Bone marrow (tissue), 2 donors: ENCODE measurements at regions not wholly inside any gene's neighbourhood (a gene's known extent, or its start where the extent isn't known, plus 50 kb on each side); places are given as distances from the start of the nearest gene placed in this dataset.
"Not testable (repeated sequence)": the region's sequence is repeated elsewhere in the genome, so short reads cannot be mapped to it uniquely, and the experiment has no call there.

Experiments used
- DNase-seq, 2 donors: peaks; one replicate each; lab custom pipeline; 2025; lab: John Stamatoyannopoulos, UW

- no peak for DNase-seq
Measured at GRCh38 chr2:182477774-182478173, 50.9 kb upstream of the PDE1A start.

DNA sequence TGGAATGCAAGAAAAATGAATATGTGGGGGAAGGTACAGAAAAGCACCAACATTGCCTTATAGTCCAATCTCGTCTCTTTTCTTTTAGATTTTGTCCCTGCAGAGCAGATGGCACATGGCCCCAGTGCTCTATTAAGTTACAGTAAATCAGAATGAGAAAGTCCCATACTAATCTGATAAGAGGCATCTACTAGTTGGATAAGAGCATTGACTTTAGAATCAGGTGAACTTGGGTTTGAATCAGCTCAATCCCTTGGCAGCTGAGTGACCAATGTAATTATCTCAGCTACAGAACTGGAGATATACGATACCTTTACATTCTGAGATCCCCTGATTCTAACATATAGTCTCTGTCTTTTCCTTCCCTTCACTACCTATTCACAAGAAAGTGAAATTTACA is 54.8 kb upstream of the PDE1A start:
- no peak for DNase-seq

- DNase-seq: no peak
Measured at GRCh38 chr2:182482511-182482910, 55.7 kb upstream of the PDE1A start.

- no peak for DNase-seq
Measured at GRCh38 chr2:182496596-182496995, 69.8 kb upstream of the PDE1A start.

GRCh38 chr2:182499706-182500470 is 73.1 kb upstream of the PDE1A start:
- no peak for DNase-seq

GRCh38 chr2:182503886-182504285 is 77.0 kb upstream of the PDE1A start:
- no peak for DNase-seq

DNA sequence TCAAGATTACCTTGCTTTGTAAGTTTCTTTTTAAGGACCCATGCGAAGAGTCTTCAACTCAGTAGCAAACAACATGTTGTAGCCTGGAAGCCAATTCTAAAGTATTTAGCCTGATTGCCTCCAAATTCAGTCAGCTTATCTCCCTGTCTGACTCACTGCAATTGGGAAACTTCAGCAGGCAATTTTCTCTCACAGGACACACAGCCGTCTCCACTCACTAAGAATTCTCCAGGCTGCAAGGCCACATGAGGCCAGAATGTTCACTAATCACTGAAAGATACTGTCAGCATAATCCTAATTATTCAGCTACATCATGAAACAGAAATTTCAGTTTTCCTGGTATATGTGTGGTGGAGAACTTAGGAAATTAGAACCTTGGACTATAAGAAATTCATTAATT is 78.1 kb upstream of the PDE1A start:
- DNase-seq: no peak

- DNase-seq: no peak
Measured at GRCh38 chr2:182506606-182507005, 79.8 kb upstream of the PDE1A start.

DNA sequence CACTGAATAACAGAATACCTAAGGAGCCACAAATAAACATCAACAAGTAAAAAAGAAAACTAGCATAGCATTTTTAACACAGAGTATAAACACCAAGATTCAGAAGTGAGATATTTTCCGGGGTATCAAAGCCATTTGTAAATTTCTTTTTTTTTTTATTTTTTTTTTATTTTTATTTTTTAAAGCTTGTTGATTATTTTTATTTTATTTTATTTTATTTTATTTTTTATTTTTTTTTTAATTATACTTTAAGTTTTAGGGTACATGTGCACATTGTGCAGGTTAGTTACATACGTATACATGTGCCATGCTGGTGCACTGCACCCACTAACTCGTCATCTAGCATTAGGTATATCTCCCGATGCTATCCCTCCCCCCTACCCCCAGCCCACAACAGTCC is 81.7 kb upstream of the PDE1A start:
- not testable (repeated sequence) for DNase-seq

DNA sequence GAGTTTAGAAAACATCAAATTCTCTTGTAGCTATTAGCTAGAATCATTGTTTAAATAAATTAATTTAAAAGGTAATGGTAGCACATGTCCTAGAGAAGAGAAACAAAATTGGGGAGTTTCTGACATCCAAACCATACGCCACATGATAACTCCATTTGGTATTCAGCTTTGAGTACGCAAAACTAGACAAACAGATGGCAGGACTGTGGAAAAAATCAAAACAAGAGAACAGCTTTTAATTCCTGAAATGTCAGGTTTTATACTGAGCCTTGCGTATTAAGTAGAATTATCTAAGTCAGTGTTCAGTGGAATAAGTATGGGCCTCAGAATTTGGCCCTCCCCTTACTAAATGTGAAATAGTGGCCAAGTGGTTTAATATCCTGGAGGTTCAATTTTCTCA is 82.4 kb upstream of the PDE1A start:
- DNase-seq: no peak

DNA sequence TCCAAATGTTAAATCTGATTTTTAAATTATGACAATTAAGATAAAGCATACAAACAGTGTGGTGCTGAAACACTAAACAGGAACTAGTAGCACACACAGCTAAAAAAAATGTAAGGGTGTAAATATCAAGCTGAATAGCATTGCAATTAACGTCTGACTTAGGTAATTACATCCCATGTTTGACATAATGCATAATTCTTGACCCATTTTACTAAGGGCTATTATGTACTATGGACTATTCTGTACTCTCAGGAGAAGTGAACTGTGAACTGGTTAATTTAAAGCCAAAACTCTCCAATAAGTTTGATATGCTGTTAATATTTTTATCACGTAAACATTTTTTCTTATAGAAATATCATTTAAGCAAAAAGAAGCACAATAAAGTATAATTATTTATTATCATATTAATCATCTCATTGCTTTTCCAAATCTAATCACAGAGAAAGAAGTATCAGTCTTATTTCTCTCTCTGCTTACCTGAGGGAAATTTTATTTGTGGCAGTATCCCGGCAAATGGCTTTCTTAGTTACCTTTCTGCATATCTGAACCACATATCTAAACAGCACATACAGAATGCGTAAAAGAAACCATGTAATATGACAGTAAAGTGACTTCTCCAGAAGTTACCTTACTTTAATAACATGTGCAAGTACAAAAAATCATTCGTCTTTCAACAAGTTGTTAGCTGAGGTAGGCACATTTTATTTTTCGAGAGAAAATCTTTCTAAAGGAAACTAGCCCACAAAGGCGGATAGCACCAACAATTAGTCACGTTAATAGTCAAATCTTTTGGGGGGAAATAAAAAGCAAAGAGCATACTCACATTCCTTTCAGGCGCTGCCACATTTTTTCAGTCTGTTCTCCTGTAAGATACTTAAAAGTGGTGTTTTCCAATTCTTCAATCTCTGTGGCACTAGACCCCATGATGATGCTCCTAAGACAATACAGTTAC is 94.9 kb upstream of the PDE1A start:
- no peak for DNase-seq

DNA sequence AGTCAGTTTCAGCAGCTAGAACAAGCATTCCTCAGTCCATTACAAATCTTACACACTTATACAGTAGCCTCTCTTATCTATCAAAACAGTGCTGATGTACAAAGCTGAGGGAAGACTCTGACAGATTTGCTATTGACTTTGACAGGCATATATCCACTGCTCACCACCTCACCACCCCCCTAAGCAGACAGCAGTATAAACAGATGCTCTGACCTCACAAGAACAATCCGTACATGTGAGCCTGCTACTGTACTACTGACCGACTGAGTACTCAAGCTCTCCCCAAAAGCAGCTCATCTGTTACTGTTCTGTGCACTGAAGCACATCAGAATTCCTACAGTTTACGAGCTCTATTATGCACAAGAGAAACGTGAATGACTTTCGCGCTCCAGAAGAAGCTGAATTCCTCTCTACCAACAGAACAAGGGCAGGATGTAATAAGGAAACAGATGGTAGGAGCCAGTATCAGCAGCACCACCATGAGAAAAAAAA is 95.6 kb upstream of the PDE1A start:
- DNase-seq: no peak

DNA sequence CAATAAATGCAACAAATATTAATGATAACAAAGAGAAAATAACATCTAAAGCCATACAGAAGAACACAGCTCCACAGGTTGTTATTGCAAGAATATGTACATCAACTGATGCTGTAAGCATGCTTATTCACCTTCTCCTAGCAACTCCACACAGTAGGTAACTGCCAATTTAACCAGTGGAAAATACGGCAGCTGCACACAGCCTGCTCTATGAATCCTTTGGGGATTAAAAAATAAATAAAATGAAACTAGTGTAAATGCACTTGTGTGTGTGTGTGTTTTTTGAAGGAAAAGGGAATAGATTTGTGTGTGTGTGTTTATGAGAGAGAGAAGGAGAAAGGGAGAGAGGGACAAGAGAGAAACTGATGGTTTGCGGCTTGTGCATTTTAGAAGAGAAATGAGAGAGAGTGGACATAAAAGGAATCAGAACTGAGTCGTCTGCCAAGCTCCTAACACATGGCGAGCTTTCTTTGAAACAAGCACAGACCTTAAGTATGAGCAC is 96.2 kb upstream of the PDE1A start:
- DNase-seq: no peak

GRCh38 chr2:182530636-182531035 is 103.8 kb upstream of the PDE1A start:
- no peak for DNase-seq

DNA sequence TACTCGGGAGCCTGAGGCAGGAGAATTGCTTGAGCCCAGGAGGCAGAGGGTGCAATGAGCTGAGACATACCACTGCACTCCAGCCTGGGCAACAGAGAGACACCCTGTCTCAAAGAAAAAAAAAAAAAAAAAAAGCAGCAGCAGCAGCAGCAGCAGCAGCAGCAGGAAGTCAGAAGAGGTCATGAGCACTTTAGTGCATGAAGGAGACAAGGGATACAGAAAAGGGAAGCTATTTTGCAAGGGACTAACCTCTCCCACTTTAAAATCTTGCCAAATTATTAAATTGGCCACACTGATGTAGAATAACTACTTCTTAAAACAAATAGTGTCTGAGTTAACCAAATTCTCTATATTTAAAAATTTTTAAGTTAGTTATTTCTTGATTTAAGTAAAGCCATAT is 113.4 kb upstream of the PDE1A start:
- no peak for DNase-seq

GRCh38 chr2:182541268-182541667 is 114.4 kb upstream of the PDE1A start:
- DNase-seq: no peak

DNA sequence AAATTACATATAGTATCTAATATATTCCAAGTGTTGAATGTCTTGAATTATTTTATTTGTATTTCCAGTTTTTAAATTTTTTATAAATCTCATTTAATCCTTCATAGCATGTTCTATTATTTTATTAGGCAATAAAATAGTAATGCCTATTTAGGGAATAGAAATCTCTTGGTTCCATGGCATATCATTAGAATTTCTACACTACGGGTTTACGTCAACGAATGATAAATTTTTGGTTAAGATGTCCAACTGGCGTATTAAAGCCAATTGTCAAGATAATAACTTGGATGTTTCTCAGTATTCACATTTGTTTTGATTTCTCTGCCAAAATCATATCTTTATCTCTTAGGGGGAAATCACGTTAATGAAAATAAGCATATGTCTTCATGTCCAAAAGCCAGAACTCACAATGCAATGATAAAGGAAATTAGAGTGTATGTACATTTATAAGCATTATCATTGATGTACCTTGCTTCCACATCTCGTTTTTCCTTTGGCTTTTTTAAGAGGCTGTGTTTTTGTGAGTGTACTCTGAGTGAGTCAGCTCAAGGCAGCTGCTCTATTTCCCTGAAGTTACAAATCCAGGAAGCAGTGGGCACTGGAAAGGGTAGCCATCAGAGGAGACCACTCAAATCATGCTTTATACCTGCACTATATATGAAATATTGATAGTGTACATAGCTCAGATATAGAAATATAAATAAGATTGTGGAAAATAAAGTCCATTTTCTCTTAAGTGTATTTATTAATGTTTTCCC is 115.8 kb upstream of the PDE1A start:
- DNase-seq: no peak

DNA sequence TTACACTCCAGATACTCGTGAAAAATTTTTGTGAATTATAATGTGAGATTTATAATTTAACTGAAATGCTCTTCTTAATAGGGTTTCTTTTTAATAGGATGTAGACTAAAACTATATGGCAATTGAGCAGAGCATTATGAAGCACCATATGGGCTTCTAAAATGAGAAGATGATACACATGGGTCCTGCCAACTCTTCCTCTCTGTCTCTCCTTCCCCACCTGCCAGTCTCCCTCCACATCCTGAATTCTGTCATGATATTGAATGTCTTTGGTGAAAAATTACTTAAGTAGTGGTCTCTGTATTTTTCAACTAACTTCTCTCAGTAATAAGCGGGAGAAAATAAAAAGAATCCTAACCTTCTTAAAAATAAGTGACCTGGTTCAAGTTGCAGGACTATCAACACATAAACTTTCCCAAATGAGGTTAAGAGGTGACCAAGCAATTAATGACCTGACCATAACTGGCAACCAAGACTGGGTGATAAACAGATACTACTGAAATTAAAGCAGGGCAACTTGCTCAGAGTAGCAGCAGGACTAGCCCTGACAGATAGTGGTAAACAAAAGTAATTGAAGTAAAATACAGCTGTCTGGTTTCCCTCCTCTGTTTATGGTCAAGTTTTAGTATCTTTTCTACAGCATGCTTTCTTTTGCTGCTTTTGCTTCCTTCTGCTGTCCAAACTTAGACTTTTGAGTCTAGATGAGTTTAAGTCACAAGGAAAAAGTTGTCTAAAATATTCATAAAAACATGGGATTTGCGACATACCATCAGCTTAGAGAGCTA is 117.1 kb upstream of the PDE1A start:
- no peak for DNase-seq

DNA sequence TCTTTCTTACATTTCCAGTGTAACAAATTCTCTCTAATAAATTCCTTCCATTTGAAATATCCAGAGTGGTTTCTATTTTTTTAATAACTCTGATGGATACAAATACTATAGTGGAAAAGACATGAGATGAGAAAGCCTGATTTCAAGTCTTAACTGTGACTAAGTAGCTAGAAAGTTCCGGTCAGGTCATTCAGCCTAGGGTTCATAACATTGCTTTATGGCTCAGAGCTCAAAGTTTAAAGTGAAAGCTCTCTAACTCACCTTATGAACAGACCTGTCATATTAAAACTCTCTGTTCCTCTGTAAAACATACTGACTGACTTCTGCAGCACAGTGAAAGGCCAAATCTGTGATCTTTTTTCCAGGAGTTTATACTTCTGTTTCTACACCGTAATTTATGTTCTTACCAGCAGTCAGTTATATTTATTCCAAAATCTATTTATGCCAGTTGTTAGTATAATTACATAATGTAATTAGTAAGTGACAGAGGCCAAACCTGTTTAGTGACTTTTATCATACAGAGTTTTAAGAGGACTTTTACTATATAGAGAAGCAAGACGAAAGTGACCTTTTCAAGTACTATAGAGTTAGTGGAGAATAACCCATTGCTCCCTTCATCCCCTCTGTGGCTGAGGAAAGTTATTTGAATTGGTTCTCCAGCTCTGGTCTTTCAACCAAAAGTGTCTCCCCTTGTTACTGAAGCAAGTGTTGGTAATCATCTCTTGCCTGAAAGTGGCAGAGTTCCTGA is 118.8 kb upstream of the PDE1A start:
- DNase-seq: no peak
